ENCODE measurements at regions not wholly inside any gene's neighbourhood (a gene's known extent, or its start where the extent isn't known, plus 50 kb on each side); places are given as distances from the start of the nearest gene placed in this dataset.

DNA sequence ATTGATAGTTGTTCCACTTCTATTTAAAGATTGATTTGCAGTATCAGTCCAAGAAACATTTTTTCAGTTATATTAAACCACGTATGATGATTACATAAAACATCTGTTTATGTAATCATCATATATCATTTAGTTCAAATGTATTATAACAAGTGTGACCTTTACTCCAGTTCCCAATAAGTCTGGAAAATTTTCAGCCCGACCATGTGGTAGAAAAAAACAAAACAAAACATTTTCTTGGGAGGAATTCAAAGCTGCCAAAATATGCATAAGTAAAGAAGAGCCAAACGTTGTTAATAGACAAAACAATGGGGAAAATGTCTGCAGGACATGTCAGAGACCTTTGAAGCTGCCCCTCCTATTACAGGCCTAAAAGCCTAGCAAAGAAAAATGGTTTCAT is 709.1 kb downstream of the FAT4 start:
- Histone ChIP-seq H3K27me3 (no peaks in the 10 kb centered on the region), H3K4me3 (no peak overlapping the region), H3K9me3 (no peaks in the 10 kb centered on the region), H3K36me3 (no peaks in the 10 kb centered on the region), H3K27ac (no peak overlapping the region), H3K4me1 (peaks cover 0 to 8% (median 0%) of the 10 kb centered on the region in 3 donors)
- no peak for ATAC-seq
- TF ChIP-seq POLR2AphosphoS5 (IDR thresholded peaks at IDR 0.05) (no peak), EP300 (IDR thresholded peaks at IDR 0.05) (no peak), POLR2A (IDR thresholded peaks at IDR 0.05) (no peak)
- TF ChIP-seq, protein P1, sequence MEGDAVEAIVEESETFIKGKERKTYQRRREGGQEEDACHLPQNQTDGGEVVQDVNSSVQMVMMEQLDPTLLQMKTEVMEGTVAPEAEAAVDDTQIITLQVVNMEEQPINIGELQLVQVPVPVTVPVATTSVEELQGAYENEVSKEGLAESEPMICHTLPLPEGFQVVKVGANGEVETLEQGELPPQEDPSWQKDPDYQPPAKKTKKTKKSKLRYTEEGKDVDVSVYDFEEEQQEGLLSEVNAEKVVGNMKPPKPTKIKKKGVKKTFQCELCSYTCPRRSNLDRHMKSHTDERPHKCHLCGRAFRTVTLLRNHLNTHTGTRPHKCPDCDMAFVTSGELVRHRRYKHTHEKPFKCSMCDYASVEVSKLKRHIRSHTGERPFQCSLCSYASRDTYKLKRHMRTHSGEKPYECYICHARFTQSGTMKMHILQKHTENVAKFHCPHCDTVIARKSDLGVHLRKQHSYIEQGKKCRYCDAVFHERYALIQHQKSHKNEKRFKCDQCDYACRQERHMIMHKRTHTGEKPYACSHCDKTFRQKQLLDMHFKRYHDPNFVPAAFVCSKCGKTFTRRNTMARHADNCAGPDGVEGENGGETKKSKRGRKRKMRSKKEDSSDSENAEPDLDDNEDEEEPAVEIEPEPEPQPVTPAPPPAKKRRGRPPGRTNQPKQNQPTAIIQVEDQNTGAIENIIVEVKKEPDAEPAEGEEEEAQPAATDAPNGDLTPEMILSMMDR (IDR thresholded peaks at IDR 0.05) = no peak
- WGBS, 2 donors (ENCODE audit: low coverage in 1 of 2) = 7 to 13% methylated on average over 3 of the region's 3 CpGs

DNA sequence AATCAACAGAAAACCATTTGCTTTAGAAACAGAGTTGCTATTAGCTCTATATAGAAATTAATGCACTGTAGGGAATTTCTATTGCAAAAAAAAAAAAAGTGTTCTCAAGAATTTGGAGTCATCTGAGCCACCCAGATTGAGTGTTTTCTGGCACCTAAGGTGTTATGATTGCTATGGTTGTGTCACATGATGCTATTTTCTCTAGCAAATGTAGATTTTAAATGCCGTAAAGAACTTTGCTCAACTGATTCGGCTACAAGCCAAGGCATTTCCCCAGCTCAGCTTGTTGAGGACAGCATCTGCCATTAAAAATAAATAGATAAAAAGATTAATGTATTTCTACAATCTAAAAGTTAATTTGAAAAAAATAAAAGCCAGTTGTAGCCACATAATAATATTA is 712.8 kb downstream of the FAT4 start:
- WGBS, 2 donors (ENCODE audit: low coverage in 1 of 2) = 34 to 77% methylated on average over 2 of the region's 2 CpGs
- Histone ChIP-seq H3K27me3 (no peaks in the 10 kb centered on the region), H3K9me3 (peaks cover 0 to 7% (median 0%) of the 10 kb centered on the region in 3 donors), H3K27ac (no peak overlapping the region), H3K4me1 (peaks cover 0 to 8% (median 0%) of the 10 kb centered on the region in 3 donors), H3K4me3 (no peak overlapping the region), H3K36me3 (no peaks in the 10 kb centered on the region)
- ATAC-seq = no peak
- TF ChIP-seq, protein P1 (IDR thresholded peaks at IDR 0.05) = no peak
- TF ChIP-seq POLR2A (IDR thresholded peaks at IDR 0.05) (no peak), EP300 (IDR thresholded peaks at IDR 0.05) (no peak), POLR2AphosphoS5 (IDR thresholded peaks at IDR 0.05) (no peak)

DNA sequence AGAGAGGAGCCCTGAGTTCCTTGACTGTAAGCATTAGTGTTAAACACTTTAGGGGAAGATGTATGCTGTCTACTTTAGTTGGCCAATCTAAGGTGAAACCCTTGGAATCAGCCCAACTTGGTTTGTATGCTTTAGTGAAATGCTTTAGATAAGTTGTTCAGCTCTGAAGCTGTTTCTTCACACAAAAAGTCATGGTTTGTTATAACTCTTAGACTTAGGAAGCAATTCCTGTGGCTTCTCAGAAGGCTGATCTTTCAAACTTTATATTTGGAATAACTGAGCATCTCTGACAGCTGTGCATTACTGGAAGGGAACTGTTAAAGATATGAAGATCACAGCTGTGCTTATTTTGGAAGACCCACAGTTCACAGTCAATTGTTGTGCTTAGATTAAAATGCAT is 714.1 kb downstream of the FAT4 start:
- Histone ChIP-seq H3K4me3 (no peak overlapping the region), H3K4me1 (peaks cover 0 to 5% (median 0%) of the 10 kb centered on the region in 3 donors)
- no peak for ATAC-seq

DNA sequence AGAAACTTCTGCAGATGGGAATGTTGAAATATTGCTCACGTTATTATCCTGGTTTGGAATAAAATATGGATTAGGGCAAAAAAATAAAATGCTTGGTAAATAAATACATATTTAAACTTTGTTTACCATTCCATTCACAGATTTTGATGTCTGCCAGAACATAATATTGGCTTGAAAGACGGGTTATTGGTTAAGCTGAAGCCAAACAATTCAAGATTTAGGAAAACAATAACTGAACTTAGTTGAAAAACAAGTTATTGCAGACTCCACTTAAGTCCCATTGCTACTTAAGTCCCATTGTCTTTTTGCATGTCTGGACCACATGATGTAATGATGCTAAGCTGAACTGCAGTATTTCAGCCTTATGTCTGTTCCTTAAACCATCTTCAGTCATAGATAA is 722.5 kb downstream of the FAT4 start:
- WGBS, 2 donors (ENCODE audit: low coverage in 1 of 2) = 77 to 86% methylated on average over 2 of the region's 2 CpGs
- no peak for TF ChIP-seq POLR2A (IDR thresholded peaks at IDR 0.05)
- TF ChIP-seq EP300 (IDR thresholded peaks at IDR 0.05) = no peak
- TF ChIP-seq, protein P1 (IDR thresholded peaks at IDR 0.05) = no peak
- no peak for TF ChIP-seq POLR2AphosphoS5 (IDR thresholded peaks at IDR 0.05)

More for the DNA sequence above, 714.1 kb downstream of the FAT4 start:
- peaks cover 0 to 7% (median 0%) of the 10 kb centered on the region in 3 donors for H3K9me3 ChIP-seq
- TF ChIP-seq POLR2AphosphoS5 (IDR thresholded peaks at IDR 0.05) (no peak), POLR2A (IDR thresholded peaks at IDR 0.05) (no peak), EP300 (IDR thresholded peaks at IDR 0.05) (no peak)
- TF ChIP-seq, protein P1 (IDR thresholded peaks at IDR 0.05) = no peak
- H3K27ac ChIP-seq = no peak overlapping the region
- no peaks in the 10 kb centered on the region for H3K36me3 ChIP-seq
- H3K27me3 ChIP-seq = no peaks in the 10 kb centered on the region

DNA sequence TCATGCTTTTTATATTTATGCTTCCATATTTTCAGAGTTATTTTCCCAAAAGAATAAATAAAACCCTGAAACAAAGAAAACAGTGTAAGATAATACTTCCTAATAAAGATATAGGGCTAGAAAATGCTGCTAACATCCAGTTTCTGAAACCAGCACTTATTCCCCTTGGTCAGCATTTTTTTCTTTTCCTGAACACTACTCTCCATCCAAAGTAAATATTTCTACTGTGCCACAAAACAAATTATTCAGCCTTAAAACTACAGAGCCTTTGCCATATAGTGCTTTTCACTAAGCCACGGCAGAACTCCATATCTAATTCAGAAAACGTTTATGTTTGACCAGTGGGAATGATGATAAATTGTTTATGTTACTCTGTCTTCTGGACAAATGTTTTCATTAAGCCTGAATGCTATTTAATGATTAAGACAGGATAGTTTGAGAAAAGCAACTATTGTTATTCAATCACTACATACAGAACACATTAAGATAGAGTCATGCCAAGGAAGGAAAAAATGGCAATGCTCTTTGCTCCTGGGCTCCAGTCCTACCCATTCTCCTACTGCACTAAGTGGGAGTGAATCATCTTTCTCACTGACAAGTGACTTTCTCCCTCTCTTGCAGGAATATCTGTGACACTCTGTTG is 723.9 kb downstream of the FAT4 start:
- Histone ChIP-seq H3K9me3 (no peaks in the 10 kb centered on the region), H3K27ac (no peak overlapping the region), H3K27me3 (no peaks in the 10 kb centered on the region), H3K4me1 (no peaks in the 10 kb centered on the region), H3K4me3 (no peak overlapping the region), H3K36me3 (no peaks in the 10 kb centered on the region)
- ATAC-seq = no peak
- WGBS, 2 donors (ENCODE audit: low coverage in 1 of 2) = 19 to 27% methylated on average over 2 of the region's 2 CpGs
- TF ChIP-seq POLR2A (IDR thresholded peaks at IDR 0.05) (no peak), POLR2AphosphoS5 (IDR thresholded peaks at IDR 0.05) (no peak), EP300 (IDR thresholded peaks at IDR 0.05) (no peak)
- TF ChIP-seq, protein P1 (IDR thresholded peaks at IDR 0.05) = no peak

More for the DNA sequence above, 722.5 kb downstream of the FAT4 start:
- Histone ChIP-seq H3K4me3 (no peak overlapping the region), H3K36me3 (no peaks in the 10 kb centered on the region), H3K27ac (no peak overlapping the region), H3K27me3 (no peaks in the 10 kb centered on the region), H3K4me1 (no peaks in the 10 kb centered on the region), H3K9me3 (no peaks in the 10 kb centered on the region)
- no peak for ATAC-seq
